Testis (tissue), 2 donors: ENCODE measurements at regions not wholly inside any gene's neighbourhood (a gene's known extent, or its start where the extent isn't known, plus 50 kb on each side); places are given as distances from the start of the nearest gene placed in this dataset.

ENCODE experiments used
- CTCF ChIP-seq, 3 experiments: fragments of 450-650 bp in 2 of 3; fragments of 200-600 bp in 1 of 3; sonication (generic) in 1 of 3; IDR thresholded peaks; one replicate each; pipeline ENCODE4 v1.5.1; 2016 to 2019; ENCODE audit warnings: antibody characterized with exemption in 3 of 3, mild to moderate bottlenecking in 2 of 3, moderate library complexity in 1 of 3
- POLR2A ChIP-seq: fragments of 450-650 bp; IDR thresholded peaks from one replicate; pipeline ENCODE4 v1.6.1; 2017; ENCODE audit warnings: antibody characterized with exemption, mild to moderate bottlenecking, moderate library complexity

- TF ChIP-seq CTCF (IDR thresholded peaks at IDR 0.05) (no peak), POLR2A (no peak)
Measured at GRCh38 chr1:212155219-212155618, 119.7 kb downstream of the DTL start.
